ENCODE measurements at regions not wholly inside any gene's neighbourhood (a gene's known extent, or its start where the extent isn't known, plus 50 kb on each side); places are given as distances from the start of the nearest gene placed in this dataset.

DNA sequence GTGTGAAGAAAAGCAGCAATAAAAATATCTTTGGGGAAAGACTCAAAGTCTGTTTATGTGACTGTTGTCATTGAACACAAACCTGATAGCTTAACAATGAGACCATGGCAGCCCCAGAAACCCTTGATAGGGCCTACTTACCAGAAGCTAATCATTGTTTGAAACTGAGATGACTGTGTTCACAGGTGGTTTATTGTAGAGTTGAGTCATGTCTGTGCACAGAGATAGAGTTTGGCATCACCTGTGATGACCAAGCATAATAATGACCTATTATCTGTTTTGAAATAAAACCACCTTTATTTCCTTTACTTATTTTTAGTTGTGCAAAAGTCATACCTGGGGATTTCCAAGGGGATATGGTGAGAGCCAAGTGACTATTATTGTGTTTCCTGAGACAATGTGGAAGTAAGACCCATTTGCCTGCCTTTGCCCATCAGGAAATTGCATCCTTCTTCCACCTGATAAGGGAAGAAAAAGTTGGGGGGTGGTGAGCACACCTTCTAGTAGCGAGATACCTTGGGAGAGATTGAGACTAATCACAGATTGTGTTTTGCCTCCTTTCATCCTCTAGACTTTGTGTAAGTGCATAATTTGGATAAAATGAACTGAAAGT is 456.9 kb upstream of the JAG1 start:
- DNase-seq (ENCODE audit: low read depth) = no peak

DNA sequence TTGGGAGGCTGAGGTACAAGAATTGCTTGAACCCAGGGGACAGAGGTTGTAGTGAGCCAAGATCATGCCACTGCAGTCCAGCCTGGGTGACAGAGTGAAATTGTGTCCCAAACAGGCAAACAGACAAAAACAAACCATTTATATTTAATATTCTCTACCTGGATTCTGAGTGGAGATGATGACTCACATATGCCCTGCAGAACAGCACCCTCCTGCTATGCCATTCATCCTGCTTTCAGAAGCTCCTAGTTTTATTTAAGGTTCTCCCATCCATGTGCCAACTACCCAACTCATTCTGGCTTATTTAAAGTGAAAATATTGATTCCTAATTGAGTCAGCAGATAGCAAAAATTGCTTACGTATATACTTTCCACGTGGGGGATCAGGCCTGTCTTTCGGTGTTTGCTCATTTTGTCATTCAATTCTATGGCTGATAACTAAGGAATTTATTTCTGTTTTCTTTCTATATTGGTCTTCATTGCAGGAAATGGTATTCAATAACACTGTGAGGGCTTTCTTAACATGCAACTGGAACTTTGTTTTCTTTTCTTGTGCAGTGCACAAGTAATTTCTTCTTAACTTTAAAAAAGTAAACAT is 459.1 kb upstream of the JAG1 start:
- DNase-seq (ENCODE audit: low read depth) = no peak

DNA sequence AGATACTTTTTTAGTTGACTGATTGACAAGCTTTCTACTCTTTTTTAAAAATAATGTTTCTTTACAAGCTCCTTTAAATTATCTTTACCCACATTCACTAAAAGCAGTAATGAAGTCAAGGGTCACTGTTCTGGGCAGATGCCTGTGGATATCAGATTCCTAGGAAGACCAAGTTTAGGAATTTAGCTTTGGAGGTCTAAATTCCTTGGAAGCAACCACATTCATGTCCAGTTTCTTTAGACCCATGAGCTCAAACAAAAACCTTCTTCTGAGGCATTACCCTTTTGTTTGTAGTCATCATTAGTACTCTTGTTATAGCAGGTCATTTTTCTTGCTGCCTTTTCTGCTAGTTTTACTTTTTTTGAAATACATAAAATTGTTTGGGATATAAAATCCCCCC is 462.9 kb upstream of the JAG1 start:
- no peak for DNase-seq (ENCODE audit: low read depth)

DNA sequence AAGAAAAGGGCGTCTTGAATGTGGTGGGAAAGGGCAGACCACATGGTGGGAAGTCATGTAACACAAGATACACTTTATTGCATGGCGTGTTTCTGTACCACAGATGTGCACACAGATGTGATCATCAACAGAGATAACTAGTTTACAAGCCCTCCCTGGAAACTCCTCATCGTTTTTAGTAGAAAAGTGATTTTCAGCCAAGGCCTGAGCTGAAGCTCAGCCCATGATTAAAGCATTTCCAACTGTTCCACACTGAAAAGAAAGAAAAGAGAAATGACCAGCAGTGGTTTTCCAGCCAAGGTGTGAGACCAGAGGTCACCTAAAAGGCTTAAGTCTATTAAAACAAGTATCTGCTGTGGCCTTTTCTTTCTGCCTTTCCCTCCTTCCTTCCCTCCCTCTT is 463.9 kb upstream of the JAG1 start:
- DNase-seq (ENCODE audit: low read depth) = no peak

DNA sequence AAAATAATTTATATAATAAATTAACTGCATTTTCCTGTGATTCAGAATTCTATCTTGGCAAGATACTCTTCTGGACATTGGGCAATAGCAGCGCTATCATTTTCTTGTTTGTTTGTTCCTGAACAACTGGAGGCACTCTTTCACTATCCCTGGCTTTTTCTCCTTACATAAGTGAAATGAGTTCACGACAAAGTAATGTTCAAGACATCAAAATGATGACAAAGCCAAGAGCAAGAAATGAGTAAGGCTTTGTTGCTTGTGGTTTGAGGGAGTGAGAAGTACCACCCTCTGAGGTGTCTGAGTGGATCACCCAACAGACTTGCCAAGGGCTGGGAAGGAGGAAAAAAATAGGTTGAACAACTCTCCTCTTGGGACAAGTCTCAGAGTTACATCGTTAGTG is 466.6 kb upstream of the JAG1 start:
- no peak for DNase-seq (ENCODE audit: low read depth)

DNA sequence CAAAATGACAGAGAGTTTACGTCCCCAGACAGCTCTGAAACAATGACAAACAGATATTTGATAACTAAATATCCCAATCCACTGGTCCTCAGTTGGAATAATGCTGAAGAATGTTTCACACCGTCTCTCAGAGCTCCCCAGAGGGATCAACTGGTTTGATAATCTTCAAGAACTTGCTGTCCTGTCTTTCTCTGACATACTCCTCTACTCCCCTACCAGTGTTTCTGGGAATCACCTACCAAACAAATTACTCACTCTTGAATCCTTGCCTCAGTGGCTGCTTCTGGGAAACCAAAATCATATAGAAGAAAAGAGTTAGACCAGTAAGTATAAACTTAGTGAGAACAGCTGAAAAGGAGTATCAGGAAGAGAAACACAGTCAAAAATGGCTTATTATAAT is 469.7 kb upstream of the JAG1 start:
- no peak for DNase-seq (ENCODE audit: low read depth)

DNA sequence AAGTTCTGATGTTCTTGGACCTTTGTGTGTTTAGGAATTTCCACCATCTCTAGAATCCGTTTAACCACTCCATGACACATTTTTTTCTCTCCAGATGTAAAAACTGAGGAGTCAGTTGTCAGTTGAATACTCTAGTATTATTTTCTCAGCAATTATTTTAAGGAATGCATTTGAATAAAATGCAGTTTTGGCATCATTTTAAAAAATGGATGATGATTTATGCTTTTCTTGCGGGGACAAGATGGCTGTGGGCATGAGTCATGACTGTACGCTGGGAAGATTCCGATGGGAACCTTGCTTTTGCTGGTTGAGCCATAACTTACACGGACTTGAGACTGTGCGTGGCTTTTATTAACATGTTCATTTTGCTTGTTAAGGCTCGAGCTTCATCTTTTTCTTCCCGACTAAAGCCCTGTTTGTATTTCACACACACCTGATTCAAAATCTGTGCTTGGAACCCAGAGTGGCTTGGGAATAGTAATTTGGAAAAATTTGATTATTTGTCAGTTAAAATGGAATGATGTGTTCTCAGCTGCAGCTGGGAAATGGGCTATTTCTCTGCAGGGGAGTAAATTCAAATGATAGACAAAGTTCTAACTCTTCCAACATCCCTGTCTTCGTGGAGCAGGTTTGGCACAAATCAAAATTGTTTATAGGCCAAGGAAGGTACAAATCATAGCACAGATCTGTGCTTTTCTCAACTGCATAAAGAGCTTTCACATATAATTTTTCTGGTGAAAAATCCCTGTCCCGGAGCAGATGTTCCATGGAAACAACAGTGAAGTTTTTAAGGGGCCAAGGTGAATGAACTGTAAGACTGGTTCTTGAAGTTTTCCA is 470.5 kb upstream of the JAG1 start:
- DNase-seq (ENCODE audit: low read depth) = no peak

DNA sequence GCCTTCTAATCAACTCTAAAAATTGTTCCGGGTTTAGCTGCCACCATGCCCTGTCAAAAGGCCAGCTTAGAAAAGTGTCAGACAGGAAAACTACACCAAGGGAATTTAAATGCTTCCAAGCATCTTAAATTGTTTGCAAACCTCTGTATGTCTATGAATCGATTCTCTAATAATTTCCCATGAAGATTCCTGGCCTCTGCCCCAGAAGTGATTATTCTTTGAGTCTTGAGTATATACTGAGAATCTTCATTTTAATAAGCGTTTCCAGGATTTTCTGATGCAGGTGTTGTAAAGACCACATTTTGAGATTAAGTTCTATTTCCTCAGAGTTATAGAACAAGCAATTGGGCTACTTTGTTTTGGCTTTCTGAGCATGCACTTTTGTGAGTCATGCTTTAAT is 471.8 kb upstream of the JAG1 start:
- DNase-seq (ENCODE audit: low read depth) = no peak

DNA sequence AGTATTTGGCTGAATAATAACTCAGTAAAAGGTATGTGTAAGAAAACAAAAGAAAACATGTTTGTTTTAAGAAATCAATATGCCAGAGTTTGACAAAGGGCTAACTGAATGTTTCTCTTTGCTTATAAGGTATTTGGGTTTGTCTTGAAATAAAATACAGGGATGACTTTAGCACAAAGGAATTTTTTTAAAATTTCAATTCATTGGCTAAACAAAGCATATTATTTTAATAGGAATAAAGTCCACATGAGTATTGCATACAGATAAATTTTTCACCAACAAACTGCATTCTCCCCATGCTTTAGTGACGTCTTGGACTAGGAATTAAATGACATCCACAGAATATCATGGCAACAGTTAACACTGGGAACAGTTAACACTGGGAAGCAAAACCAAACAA is 480.0 kb upstream of the JAG1 start:
- no peak for DNase-seq (ENCODE audit: low read depth)

DNA sequence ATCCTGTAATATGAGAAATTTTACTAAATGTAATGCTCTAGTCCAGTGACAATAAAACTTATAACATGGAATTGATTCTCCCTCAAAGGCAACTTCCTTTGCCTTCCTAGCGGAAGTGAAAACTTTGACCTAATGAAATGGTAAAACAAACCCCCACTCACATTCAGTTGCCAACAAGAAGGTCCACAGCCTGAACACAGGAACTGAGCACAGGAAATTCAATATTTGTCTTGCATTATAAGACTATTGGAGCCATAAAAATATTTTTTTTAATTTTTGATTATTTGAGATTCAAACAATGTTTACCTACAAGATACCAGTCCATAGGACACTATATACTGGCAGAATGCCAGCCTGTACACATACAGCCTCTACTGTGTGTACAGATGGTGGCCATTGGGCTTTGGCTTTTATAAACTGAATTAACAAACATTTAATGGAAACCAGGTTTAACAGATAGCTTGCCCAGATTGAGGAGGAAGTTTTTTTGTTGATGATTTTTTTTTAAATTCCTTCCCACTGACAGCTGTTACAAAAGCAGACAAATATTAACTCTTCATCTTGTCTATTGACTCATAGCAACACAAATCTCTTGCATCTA is 481.5 kb upstream of the JAG1 start:
- no peak for DNase-seq (ENCODE audit: low read depth)

DNA sequence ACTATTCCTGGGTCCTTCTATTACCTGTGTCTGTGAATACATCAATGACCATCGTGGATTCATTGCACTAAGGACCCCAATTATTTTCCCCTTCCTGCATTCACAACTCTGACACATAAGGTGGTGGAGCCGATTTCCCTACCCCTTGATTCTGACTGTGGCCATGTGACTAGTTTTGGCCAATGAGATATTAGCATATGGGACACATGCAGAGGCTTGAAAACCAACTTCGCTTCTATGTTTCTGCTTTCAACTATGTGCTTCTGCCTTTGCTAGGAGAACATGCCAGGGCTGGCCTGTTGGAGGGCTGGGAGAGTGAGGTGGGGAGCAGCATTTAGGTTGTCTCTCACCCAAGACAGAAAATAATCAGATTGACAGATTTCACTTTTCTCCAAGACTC is 483.1 kb upstream of the JAG1 start:
- DNase-seq (ENCODE audit: low read depth) = no peak

DNA sequence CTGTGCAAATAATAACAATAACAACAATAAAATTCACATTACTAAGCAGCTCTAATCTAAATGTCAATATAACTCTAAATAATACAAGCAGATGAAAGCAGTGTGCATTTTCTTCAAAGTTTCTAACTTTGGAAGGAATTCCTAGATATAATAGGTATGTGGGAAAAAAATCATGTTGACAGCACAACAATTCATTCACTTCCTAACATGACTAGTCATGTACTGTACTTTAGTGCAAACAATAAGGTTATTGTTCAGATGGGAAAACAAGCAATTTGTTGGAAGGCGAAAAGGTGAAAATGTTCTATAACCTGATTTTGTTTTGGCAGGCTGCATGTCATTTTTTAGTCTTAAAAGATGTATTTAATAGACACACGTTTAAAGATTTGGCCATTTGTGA is 484.3 kb upstream of the JAG1 start:
- no peak for DNase-seq (ENCODE audit: low read depth)

DNA sequence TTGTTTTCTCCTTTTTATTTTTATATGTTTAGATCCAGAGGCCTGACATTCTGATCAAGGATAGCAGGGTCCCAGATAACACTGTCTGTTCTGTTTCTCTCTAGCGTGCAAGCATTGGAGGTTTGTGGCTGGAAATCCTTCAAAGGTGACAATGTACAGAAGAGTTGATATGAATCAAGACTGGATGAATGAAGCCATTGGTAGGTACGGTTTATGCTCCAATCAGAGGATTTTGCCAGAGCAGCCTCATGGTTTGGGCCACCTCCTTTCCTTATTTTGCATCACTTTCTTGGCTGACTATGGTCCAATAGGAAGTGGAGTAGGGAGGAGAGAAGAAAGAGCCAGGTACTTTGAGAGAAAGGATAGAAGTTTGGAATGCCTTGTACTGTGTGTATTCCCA is 484.8 kb upstream of the JAG1 start:
- DNase-seq (ENCODE audit: low read depth) = no peak

DNA sequence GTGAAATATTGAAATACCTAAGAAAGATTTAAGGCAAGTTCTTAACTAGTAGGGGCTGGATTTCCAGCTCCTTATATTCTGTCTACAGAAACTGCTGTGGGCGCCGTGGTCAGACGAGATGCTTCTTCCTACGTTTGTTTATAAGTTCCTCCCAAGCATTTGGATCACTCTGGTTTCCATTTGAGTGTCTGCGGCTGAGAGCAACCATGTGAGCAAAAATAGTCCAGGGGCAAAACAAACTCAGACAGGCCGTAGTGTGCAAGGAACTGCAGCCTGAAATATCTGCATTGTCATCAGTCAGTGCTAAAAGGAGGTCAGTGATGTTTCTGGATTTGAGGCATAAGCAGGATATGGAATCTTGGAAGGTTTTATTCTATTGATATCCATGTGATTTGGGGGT is 485.9 kb upstream of the JAG1 start:
- DNase-seq (ENCODE audit: low read depth) = no peak

DNA sequence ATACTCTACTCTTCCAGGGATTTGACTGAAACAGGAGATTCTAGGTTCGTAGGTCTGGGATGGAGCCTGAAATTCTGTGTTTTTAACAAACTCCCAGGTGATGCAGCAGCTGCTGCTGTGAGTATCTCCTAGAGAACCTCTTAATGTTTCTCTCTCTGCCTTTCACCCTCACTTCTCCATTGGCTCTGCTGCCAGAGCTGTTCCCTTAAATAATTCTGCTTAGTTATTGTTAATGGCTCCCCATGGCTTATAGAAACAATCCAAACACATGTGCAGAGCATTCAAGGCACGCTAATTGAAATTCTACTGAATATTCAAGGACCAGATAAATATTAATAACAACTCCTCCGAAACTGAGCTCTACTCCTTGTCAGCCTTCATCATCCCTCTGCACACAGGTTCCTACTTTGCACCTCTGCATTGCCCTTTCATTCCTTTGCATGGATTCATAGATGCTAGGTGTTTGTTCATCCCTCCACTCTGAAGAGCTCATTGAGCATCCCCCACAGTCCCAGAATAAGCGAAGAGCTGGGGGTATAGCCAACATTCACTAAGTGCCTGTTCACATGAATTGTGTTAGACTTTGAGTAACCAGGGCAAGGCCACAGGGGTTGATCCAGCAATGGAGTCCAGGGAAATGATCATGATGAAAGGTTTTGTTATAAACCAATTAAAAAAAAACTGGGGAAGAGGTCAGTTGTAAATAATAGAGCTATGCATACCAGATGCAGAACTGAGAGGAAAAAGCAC is 488.4 kb upstream of the JAG1 start:
- no peak for DNase-seq (ENCODE audit: low read depth)

DNA sequence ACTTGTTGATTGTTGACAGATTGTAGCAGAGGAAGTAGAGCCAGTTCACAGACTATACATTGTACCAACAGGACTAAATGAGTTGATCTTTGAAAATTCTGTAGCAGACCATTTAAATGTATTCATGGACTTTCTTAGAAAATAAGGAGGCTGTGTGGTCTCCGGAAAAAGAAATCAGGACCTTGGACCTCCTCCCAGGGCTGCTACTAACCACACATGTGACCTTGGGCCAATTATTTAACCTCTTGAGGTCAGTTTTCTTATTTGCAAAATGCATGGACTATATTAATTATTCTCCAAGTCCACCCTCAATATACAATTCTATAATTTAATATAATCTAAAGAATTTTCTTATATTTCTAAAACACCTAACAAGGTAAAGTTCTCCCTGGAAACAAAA is 492.0 kb upstream of the JAG1 start:
- no peak for DNase-seq (ENCODE audit: low read depth)

DNA sequence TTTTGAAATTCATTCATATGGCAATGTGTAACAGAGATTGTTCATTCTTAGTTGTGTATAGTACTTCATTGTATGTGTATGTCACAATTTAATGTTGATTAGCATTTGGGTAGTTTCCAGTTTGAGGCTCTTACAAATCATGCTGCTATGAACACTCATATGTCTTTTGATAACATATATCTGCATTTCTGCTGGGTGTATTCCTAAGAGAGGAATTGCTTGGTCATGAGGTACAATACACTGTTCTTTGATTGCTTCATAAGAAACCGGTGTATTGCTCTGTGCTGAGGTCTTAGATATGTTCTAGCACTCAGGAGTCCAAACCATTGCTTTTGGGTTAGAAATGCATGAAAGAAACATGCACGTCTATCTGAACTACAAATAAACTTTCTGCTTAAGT is 492.9 kb upstream of the JAG1 start:
- DNase-seq (ENCODE audit: low read depth) = no peak

DNA sequence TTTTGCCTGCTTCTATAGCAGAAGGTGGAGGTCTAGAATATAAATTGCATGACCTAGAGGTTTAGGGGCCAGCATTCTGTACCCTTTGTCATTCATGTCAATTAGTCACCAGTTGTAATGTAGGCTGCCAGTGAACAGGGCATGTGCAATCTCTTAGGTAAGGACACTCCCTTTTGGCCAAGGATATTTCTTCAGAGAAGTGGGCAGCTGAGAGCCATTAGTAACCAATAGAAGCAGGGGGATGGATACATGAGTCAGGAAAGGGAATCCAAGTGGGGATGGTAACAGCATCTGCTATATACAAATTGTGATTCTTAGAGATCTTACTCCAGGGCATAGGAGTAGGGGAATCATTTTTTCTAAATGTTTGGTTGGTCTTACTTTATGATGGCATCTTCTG is 494.2 kb upstream of the JAG1 start:
- no peak for DNase-seq (ENCODE audit: low read depth)

DNA sequence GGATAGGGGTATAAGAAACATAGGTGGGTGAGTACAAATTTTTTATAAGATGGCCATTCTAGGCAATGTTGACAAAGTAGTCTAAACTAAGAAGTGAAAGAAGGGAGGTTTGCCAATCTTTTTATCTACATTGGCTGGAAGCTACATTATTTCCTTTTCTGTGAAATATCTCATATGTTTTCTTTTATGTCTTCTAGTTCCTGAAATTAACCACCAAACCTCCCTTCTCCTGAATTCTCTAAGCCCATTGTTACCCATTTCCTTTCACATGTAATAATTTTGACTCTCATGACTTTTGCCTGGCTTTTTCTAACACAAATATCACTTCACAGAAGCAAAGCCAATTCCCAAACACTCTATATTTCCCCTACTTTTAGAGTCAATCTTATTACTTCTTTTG is 496.2 kb upstream of the JAG1 start:
- DNase-seq (ENCODE audit: low read depth) = no peak

DNA sequence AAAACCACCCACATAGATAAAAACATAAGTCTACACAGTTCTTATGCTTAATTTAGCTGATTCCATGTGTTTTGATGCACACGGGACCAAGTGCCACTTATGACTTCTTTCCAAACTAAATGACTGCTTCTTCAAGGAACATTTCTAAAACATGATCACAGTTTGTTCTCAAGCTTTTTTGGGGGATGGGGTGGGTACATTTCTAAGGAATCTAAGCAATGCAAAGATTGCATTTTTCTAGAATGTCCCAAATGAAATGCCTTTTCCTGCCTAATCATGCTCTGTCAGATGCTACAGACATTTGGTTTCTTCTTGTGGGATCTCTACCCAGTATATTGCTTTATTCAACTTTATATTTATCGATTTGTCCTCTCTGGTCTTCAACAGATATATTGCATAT is 496.8 kb upstream of the JAG1 start:
- DNase-seq (ENCODE audit: low read depth) = no peak

DNA sequence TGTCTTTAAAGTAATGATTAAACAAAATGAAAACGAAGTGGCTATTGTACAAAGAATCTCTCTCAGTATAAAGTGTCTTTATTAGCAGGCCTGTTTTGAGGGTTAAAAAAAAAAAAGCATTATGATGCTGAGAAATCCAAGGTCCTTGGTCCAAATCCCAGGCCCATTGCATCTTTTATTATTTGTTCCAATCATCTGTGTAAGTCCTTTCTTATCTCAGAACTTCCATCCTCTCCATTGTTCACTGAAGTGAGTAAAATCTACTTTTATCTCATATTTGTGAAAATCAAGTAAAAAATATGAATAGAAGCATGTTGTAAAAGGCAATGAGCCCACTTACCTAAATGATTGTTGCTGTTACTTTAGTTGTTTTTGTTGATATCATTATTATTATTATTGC is 499.1 kb upstream of the JAG1 start:
- DNase-seq (ENCODE audit: low read depth) = no peak

DNA sequence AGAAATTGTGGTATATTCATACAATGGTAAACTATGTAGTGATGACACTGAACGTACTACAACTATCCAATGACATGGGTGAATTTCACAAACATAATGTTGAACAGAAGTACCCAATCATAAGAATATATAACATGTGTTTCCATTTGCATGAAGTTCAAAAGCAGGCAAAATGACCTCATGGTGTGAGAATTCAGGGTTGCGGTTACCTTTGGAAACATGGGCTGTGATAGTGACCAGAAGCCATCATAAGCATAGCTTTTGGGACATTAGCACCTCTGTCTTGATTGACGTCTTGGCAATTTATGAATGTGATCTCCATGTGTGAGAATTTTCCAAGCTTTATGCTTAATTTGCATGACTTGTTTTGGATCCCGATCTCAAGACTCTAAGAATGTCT is 500.1 kb upstream of the JAG1 start:
- no peak for DNase-seq (ENCODE audit: low read depth)

DNA sequence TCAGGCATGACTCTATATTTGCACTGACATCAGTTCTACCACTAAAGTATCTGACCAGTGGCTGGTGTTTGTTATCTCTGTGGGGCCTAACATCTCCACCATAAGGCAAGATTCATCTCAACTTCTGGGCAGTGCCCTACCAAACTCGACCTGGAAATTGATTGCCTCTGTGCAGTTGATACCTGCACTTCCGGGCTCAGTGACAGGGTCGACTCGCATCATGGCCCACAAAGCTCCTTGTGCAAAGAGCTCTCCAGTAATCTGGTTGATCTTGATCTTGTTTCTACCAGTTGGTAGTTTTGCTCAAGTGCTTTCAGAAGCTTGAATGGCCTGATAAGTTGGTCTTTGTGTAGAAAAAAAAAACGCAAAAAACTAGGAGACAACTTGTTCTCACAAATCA is 501.1 kb upstream of the JAG1 start:
- no peak for DNase-seq (ENCODE audit: low read depth)

All from CMK (cell line).